Endothelial cell of umbilical vein (primary cell): ENCODE measurements at regions not wholly inside any gene's neighbourhood (a gene's known extent, or its start where the extent isn't known, plus 50 kb on each side); places are given as distances from the start of the nearest gene placed in this dataset.

Source experiments
- BruUV-seq: library from RNA; stranded (reverse); fragments of 400-500 nt; replicated peaks from 2 replicates; lab custom pipeline; 2021; lab: Mats Ljungman, UMichigan
- CTCF ChIA-PET: fragments of 300-600, 350-600 bp; sonication (Branson Sonifier 250); formaldehyde crosslinking; loops from one replicate; lab custom pipeline; 2021; ENCODE audit warnings: antibody characterized with exemption, inconsistent platforms; lab: Charles Lee
- POLR2A ChIA-PET: fragments of 300-600, 350-600 bp; sonication (Branson Sonifier 250); formaldehyde crosslinking; loops from one replicate; lab custom pipeline; 2021; ENCODE audit warnings: antibody characterized with exemption, inconsistent platforms; lab: Charles Lee
- DNase-seq: peaks from one replicate; pipeline ENCODE4 v3.0.0-alpha.2; 2011; ENCODE audit warnings: low read depth, low spot score
- FAIRE-seq: peaks from 2 replicates; lab custom pipeline; 2011; peaks lifted over from hg19 to GRCh38; lab: Jason Lieb, UNC
- H2AFZ ChIP-seq: 2 replicates; pipeline ENCODE4 v1.6.0; 2012; ENCODE audit warnings: low read depth, low read length, control low read depth, inconsistent platforms
- H3K27ac ChIP-seq: 2 replicates; pipeline ENCODE4 v1.5.1; 2011; ENCODE audit warnings: low read depth, mild to moderate bottlenecking, control low read depth, low read length, moderate library complexity; ENCODE audit not compliant: insufficient read depth
- H3K27me3 ChIP-seq, 2 experiments: 2 replicates each; pipeline versions ENCODE4 v1.6.0 to v1.6.1; 2011; ENCODE audit warnings: low read length in 2 of 2, mixed read lengths in 1 of 2; ENCODE audit not compliant: control insufficient read depth in 2 of 2, insufficient read depth in 2 of 2
- H3K36me3 ChIP-seq, 2 experiments: 2 replicates in 1 of 2; 3 replicates in 1 of 2; pipeline ENCODE4 v1.5.1; 2011; ENCODE audit warnings: low read length in 2 of 2, mild to moderate bottlenecking in 1 of 2, moderate library complexity in 1 of 2; ENCODE audit not compliant: control insufficient read depth in 2 of 2, insufficient read depth in 2 of 2; ENCODE audit errors: extremely low read depth in 1 of 2
- H3K4me1 ChIP-seq: 3 replicates; pipeline ENCODE4 v1.5.1; 2011; ENCODE audit warnings: mild to moderate bottlenecking, low read length; ENCODE audit not compliant: control insufficient read depth, insufficient read depth; ENCODE audit errors: extremely low read depth
- H3K4me2 ChIP-seq: 2 replicates; pipeline ENCODE4 v1.6.1; 2011; ENCODE audit warnings: low read length, control low read depth, mixed read lengths; ENCODE audit not compliant: insufficient read depth
- H3K4me3 ChIP-seq, 3 experiments: fragments of 200-600 bp in 1 of 3; sonication (generic), shearing (Covaris generic) in 1 of 3; replicated peaks in 1 of 3; 2 replicates each; pipeline ENCODE4 v1.5.1; 2011 to 2016; ENCODE audit warnings: control low read depth in 3 of 3, low read length in 3 of 3, mild to moderate bottlenecking in 2 of 3, inconsistent platforms in 1 of 3, low read depth in 1 of 3, moderate library complexity in 1 of 3; ENCODE audit not compliant: insufficient read depth in 1 of 3
- H3K79me2 ChIP-seq: 2 replicates; pipeline ENCODE4 v1.6.0; 2012; ENCODE audit warnings: low read length, inconsistent platforms; ENCODE audit not compliant: control insufficient read depth, insufficient read depth
- H3K9ac ChIP-seq: replicated peaks from 2 replicates; pipeline ENCODE3; 2011; ENCODE audit warnings: low read length, control low read depth; ENCODE audit not compliant: insufficient read depth; ENCODE audit errors: extremely low read depth
- H3K9me1 ChIP-seq: replicated peaks from 3 replicates; pipeline ENCODE4 v1.6.0; 2011; ENCODE audit warnings: mild to moderate bottlenecking, low read length; ENCODE audit not compliant: control insufficient read depth, insufficient read depth; ENCODE audit errors: extremely low read depth
- H3K9me3 ChIP-seq: replicated peaks from 2 replicates; pipeline ENCODE4 v1.5.1; 2012; ENCODE audit warnings: low read length, inconsistent platforms; ENCODE audit not compliant: control insufficient read depth, insufficient read depth
- H4K20me1 ChIP-seq: replicated peaks from 2 replicates; pipeline ENCODE3; 2011; ENCODE audit warnings: mild to moderate bottlenecking, low read length; ENCODE audit not compliant: control insufficient read depth, insufficient read depth; ENCODE audit errors: extremely low read depth
- EZH2 ChIP-seq: IDR thresholded peaks from 2 replicates; pipeline ENCODE4 v1.6.1; 2012; ENCODE audit warnings: borderline replicate concordance, low read depth, mild to moderate bottlenecking, moderate library complexity, low read length, inconsistent platforms; ENCODE audit not compliant: severe bottlenecking
- FOS ChIP-seq: IDR thresholded peaks from 2 replicates; pipeline ENCODE4 v1.6.1; 2011; ENCODE audit warnings: mild to moderate bottlenecking, low read length, moderate library complexity, borderline replicate concordance; ENCODE audit not compliant: insufficient read depth
- GATA2 ChIP-seq: IDR thresholded peaks from 2 replicates; pipeline ENCODE4 v1.7.0; 2011; ENCODE audit warnings: low read depth, mild to moderate bottlenecking, moderate library complexity, mixed read lengths, low read length; ENCODE audit not compliant: insufficient read length, insufficient read depth
- JUN ChIP-seq: IDR thresholded peaks from 2 replicates; pipeline ENCODE4 v1.6.1; 2011; ENCODE audit warnings: borderline replicate concordance, low read depth; ENCODE audit not compliant: insufficient read length, insufficient read depth
- MYC ChIP-seq: IDR thresholded peaks from one replicate; pipeline ENCODE4 v1.6.1; 2011; ENCODE audit warnings: mild to moderate bottlenecking, low read depth, low read length
- POLR2A ChIP-seq: IDR thresholded peaks from 2 replicates; pipeline ENCODE4 v1.6.1; 2012; ENCODE audit warnings: low read depth, mild to moderate bottlenecking, control low read depth, low read length
- POLR2AphosphoS5 ChIP-seq: IDR thresholded peaks from 2 replicates; pipeline ENCODE4 v1.6.1; 2012; ENCODE audit warnings: low read depth, mild to moderate bottlenecking, control low read depth, low read length, moderate library complexity; ENCODE audit not compliant: insufficient read depth
- dilution Hi-C: fragments of 300-500 bp; cut with MboI; formaldehyde crosslinking; loops from one replicate; pipeline ENCODE4 v1.15.0; 2019; ENCODE audit warnings: low sequenced_read_pairs; ENCODE audit not compliant: extremely low pct_ligation_motif_present
- intact Hi-C: fragments of 100-400 bp; cut with micrococcal nuclease; formaldehyde crosslinking; loops from one replicate; pipeline ENCODE4 v1.10.0; 2022
- TF ChIP-seq, protein P1 (sequence below): IDR thresholded peaks from 2 replicates; pipeline ENCODE4 v1.6.1; 2011; ENCODE audit not compliant: insufficient read depth, insufficient read length
- TF ChIP-seq, protein P2 (sequence below), 2 donors: IDR thresholded peaks; 1 replicate in 1 of 2; 2 replicates in 1 of 2; pipeline ENCODE4 v1.5.1; 2011; ENCODE audit warnings: low read length in 2 of 2, mild to moderate bottlenecking in 2 of 2, moderate library complexity in 2 of 2, control low read depth in 1 of 2, inconsistent platforms in 1 of 2, low read depth in 1 of 2; ENCODE audit not compliant: insufficient read depth in 1 of 2; ENCODE audit errors: extremely low read depth in 1 of 2

DNA sequence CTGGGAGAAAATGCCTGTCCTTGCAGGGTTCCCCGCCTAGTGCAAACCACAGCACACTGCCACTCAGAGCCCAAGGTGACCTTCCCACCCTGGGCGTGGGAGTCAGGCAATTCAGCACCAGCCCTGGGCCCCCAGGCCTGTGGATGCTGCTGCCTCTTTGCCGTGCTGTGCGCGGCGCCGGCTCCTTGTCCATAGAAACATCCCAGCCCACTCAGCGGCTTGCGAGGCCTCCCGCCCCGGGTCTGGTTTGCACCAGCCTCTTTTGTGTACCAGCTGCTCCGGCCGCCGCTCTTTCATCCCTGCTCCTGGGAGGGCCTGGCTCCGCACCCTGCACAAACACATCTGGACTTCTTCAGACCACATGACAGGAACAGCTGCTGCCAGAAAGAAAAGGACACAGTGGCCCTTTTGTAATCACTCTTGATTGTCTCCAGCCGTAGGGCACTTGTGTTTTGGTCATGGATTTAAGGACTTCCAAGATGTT, 75.4 kb upstream of the SDK2 start:
- Histone ChIP-seq H3K4me2 (no peak overlapping the region), H2AFZ (no peak overlapping the region), H3K9me1 (no peaks in the 10 kb centered on the region), H4K20me1 (no peaks in the 10 kb centered on the region), H3K27me3 (no peaks in the 10 kb centered on the region), H3K27ac (no peak overlapping the region), H3K9me3 (no peaks in the 10 kb centered on the region), H3K4me1 (no peaks in the 10 kb centered on the region), H3K4me3 (no peak overlapping the region), H3K36me3 (no peaks in the 10 kb centered on the region), H3K9ac (no peak overlapping the region), H3K79me2 (no peaks in the 10 kb centered on the region)
- CTCF ChIA-PET, result no interaction called here
- dilution Hi-C loops (no loop called here), intact Hi-C loops (loop anchor here (10.0 kb wide), 1 partner anchor 995 kb away; no protein-coding TSS in a partner anchor)
- BruUV-seq, result no TSS peak
- FAIRE-seq (no peak), DNase-seq (no peak)
- TF ChIP-seq POLR2A (no peak), POLR2AphosphoS5 (no peak), GATA2 (no peak), MYC (no peak), FOS (no peak), JUN (no peak), EZH2 (no peak)
- TF ChIP-seq, protein P1, sequence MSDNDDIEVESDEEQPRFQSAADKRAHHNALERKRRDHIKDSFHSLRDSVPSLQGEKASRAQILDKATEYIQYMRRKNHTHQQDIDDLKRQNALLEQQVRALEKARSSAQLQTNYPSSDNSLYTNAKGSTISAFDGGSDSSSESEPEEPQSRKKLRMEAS, result no peak
- TF ChIP-seq, protein P2, sequence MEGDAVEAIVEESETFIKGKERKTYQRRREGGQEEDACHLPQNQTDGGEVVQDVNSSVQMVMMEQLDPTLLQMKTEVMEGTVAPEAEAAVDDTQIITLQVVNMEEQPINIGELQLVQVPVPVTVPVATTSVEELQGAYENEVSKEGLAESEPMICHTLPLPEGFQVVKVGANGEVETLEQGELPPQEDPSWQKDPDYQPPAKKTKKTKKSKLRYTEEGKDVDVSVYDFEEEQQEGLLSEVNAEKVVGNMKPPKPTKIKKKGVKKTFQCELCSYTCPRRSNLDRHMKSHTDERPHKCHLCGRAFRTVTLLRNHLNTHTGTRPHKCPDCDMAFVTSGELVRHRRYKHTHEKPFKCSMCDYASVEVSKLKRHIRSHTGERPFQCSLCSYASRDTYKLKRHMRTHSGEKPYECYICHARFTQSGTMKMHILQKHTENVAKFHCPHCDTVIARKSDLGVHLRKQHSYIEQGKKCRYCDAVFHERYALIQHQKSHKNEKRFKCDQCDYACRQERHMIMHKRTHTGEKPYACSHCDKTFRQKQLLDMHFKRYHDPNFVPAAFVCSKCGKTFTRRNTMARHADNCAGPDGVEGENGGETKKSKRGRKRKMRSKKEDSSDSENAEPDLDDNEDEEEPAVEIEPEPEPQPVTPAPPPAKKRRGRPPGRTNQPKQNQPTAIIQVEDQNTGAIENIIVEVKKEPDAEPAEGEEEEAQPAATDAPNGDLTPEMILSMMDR (IDR thresholded peaks at IDR 0.05; ENCODE audit: extremely low read depth in 1 of 2, insufficient read depth in 1 of 2, low read depth in 1 of 2, low read length in 2 of 2), result no peak
- POLR2A ChIA-PET, result no interaction called here
